Endothelial cell (in vitro differentiated cells): ENCODE measurements at regions not wholly inside any gene's neighbourhood (a gene's known extent, or its start where the extent isn't known, plus 50 kb on each side); places are given as distances from the start of the nearest gene placed in this dataset.

ENCODE experiments used
- DNase-seq: peaks from one replicate; pipeline ENCODE4 v3.0.0; 2021; ENCODE audit warnings: low spot score
- H3K27ac Mint-ChIP-seq: one replicate; pipeline ENCODE4 v1.8.0; 2021; ENCODE audit warnings: mixed read lengths, inconsistent platforms; ENCODE audit not compliant: unreplicated experiment
- H3K27me3 Mint-ChIP-seq: one replicate; pipeline ENCODE4 v1.8.0; 2021; ENCODE audit warnings: mild to moderate bottlenecking, moderate library complexity, mixed read lengths, inconsistent platforms; ENCODE audit not compliant: unreplicated experiment
- H3K36me3 Mint-ChIP-seq: one replicate; pipeline ENCODE4 v1.8.0; 2021; ENCODE audit warnings: mild to moderate bottlenecking, low read depth, mixed read lengths, inconsistent platforms; ENCODE audit not compliant: unreplicated experiment
- H3K4me1 Mint-ChIP-seq: one replicate; pipeline ENCODE4 v1.8.0; 2021; ENCODE audit warnings: mild to moderate bottlenecking, mixed read lengths, inconsistent platforms; ENCODE audit not compliant: unreplicated experiment
- H3K4me3 Mint-ChIP-seq: one replicate; pipeline ENCODE4 v1.8.0; 2021; ENCODE audit warnings: mild to moderate bottlenecking, mixed read lengths, inconsistent platforms; ENCODE audit not compliant: unreplicated experiment
- H3K9me3 Mint-ChIP-seq: one replicate; pipeline ENCODE4 v1.8.0; 2021; ENCODE audit warnings: mixed read lengths, inconsistent platforms; ENCODE audit not compliant: unreplicated experiment
- CTCF ChIP-seq: fragments of 200-600 bp; sonication (generic); IDR thresholded peaks from one replicate; pipeline ENCODE4 v1.5.0; 2021; ENCODE audit warnings: antibody characterized with exemption; ENCODE audit not compliant: unreplicated experiment

- Mint-ChIP-seq H3K4me1 (no peaks in the 10 kb centered on the region), H3K27ac (no peak overlapping the region), H3K4me3 (no peak overlapping the region), H3K27me3 (no peaks in the 10 kb centered on the region), H3K36me3 (no peaks in the 10 kb centered on the region), H3K9me3 (no peaks in the 10 kb centered on the region)
- no peak for TF ChIP-seq CTCF
- no peak for DNase-seq
These were observed 219.0 kb upstream of the IRX4 start for GRCh38 chr5:2101685-2102084.

DNA sequence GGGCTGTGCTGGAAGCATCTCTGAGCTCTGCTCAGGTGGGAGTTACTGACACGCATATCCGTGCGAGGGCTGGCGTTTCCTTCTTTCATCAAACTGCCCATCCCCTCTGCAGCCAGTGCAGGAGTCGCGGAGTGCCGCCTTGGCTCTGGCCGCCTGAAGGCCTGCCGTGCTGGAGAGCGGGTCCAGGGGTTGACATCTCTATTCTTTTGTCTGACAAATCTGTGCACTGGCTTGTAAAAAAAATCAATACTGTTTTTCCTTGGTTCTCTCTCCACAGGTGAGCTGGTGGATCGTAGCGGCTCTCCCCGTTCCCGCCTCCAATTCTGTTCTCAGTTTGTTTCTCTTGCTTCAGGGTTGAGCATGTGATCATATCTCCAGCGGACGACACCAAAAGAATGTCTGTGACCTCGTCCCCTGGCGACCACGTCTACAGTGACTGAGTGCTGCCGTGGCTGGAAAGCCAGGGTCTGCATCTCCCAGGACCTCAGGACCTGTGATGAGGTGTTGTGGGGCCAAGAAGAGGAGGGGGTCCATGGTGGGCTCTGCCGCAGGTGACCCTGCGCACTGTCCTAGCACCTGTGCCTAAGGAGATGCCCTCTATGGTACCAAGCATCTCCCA is 214.3 kb upstream of the IRX4 start:
- Mint-ChIP-seq H3K4me1 (no peaks in the 10 kb centered on the region), H3K9me3 (no peaks in the 10 kb centered on the region), H3K27me3 (no peaks in the 10 kb centered on the region), H3K36me3 (no peaks in the 10 kb centered on the region), H3K4me3 (no peak overlapping the region), H3K27ac (no peak overlapping the region)
- no peak for DNase-seq
- TF ChIP-seq CTCF, result no peak

GRCh38 chr5:2095011-2095410 is 212.3 kb upstream of the IRX4 start:
- TF ChIP-seq CTCF, result no peak
- Mint-ChIP-seq H3K4me3 (no peak overlapping the region), H3K27me3 (no peaks in the 10 kb centered on the region), H3K36me3 (no peaks in the 10 kb centered on the region), H3K4me1 (no peaks in the 10 kb centered on the region), H3K9me3 (no peaks in the 10 kb centered on the region), H3K27ac (no peak overlapping the region)
- no peak for DNase-seq

GRCh38 chr5:2094616-2094995 is 211.9 kb upstream of the IRX4 start:
- no peaks in the 10 kb centered on the region for H3K36me3 Mint-ChIP-seq
- H3K4me1 Mint-ChIP-seq, result no peaks in the 10 kb centered on the region
- no peak overlapping the region for H3K27ac Mint-ChIP-seq
- DNase-seq, result no peak
- TF ChIP-seq CTCF, result no peak
- H3K9me3 Mint-ChIP-seq, result no peaks in the 10 kb centered on the region
- H3K27me3 Mint-ChIP-seq, result no peaks in the 10 kb centered on the region
- no peak overlapping the region for H3K4me3 Mint-ChIP-seq

DNA sequence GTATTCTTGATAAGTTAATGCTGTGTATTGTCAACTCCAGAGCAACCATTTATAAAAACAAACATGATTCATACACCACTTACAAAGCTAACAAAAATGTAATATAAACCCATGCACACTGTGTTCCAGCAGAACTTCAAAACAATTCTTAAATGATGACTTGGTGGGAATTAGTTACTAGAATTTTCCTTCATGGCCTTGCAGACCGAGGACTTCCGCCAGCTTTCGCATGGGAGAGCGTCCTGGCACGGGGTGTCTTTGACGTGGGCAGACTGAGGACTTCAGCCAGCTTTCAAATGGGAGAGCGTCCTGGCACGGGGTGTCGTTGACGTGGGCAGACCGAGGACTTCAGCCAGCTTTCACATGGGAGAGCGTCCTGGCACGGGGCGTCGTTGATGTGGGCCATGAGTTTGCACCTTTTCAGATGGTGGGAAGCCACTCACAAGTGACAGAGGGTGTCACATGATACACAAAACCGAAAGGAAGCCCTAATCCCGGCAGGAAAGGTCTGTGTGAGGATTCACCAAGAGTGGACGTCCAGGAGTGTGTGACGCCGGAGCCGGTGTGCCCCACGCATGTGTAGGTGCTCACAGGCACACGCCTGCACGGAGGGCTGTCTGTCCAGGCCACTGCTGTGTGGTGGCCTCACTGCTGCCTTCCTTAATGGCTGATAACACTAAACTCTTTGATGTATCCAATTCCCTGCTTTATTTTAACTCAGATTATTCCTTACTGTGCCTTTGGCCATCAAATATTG is 211.3 kb upstream of the IRX4 start:
- no peak overlapping the region for H3K27ac Mint-ChIP-seq
- no peaks in the 10 kb centered on the region for H3K4me1 Mint-ChIP-seq
- no peaks in the 10 kb centered on the region for H3K9me3 Mint-ChIP-seq
- no peak for DNase-seq
- no peak overlapping the region for H3K4me3 Mint-ChIP-seq
- no peak for TF ChIP-seq CTCF
- no peaks in the 10 kb centered on the region for H3K36me3 Mint-ChIP-seq
- no peaks in the 10 kb centered on the region for H3K27me3 Mint-ChIP-seq
